ENCODE measurements at regions not wholly inside any gene's neighbourhood (a gene's known extent, or its start where the extent isn't known, plus 50 kb on each side); places are given as distances from the start of the nearest gene placed in this dataset.

DNA sequence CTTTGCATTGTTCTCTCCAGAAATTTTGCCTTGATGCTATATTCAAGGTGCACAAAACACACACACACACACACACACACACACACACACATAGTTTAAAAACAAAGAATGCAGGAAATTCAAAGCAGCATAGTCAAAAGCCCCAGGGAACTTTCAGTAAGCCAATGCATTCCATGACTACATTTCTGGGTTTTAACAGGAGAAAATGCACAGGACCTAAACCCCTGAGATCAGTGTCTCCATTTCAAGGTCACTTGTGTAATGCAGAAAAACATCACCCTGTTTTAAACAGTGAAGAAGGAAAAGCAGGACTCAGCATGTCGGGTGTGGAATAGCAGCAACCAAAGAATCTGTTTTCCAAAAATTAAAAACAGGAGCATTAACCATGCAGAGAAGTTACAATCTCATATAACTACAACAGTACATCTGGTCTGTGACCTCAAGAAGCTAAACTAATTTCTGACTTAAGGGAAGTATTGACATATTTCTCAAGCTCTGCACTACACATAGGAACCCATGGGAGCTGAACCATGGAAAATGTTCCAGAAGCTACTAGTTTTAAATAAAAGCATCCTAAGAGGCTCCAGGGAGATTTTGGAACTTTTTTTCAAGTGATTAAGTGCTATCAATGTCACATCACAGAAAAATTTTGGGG lies 296.7 kb downstream of the HINT1 start:
- TF ChIP-seq, protein P1, sequence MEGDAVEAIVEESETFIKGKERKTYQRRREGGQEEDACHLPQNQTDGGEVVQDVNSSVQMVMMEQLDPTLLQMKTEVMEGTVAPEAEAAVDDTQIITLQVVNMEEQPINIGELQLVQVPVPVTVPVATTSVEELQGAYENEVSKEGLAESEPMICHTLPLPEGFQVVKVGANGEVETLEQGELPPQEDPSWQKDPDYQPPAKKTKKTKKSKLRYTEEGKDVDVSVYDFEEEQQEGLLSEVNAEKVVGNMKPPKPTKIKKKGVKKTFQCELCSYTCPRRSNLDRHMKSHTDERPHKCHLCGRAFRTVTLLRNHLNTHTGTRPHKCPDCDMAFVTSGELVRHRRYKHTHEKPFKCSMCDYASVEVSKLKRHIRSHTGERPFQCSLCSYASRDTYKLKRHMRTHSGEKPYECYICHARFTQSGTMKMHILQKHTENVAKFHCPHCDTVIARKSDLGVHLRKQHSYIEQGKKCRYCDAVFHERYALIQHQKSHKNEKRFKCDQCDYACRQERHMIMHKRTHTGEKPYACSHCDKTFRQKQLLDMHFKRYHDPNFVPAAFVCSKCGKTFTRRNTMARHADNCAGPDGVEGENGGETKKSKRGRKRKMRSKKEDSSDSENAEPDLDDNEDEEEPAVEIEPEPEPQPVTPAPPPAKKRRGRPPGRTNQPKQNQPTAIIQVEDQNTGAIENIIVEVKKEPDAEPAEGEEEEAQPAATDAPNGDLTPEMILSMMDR (IDR thresholded peaks at IDR 0.05; ENCODE audit: control extremely low read depth in 1 of 3, insufficient read depth in 1 of 3, low read depth in 1 of 3, low read length in 3 of 3): no peak
- TF ChIP-seq EP300 (IDR thresholded peaks at IDR 0.05; ENCODE audit: borderline replicate concordance in 1 of 2, low read depth in 2 of 2, low read length in 2 of 2): no peak
- peak; percentile 62; the same call in 1 of the 2 replicates for TF ChIP-seq TEAD4 (IDR thresholded peaks at IDR 0.05; ENCODE audit: low read depth, low read length)
- TF ChIP-seq TAF1 (IDR thresholded peaks at IDR 0.05; ENCODE audit: low read depth, low read length): no peak
- TF ChIP-seq POLR2A (IDR thresholded peaks at IDR 0.05; ENCODE audit: control extremely low read depth in 1 of 2, low read depth in 2 of 2, low read length in 2 of 2): no peak
- no peak for TF ChIP-seq MAFK (IDR thresholded peaks at IDR 0.05; ENCODE audit: low read depth, low read length)
- TF ChIP-seq TCF12 (IDR thresholded peaks at IDR 0.05; ENCODE audit: low read depth, low read length): no peak
- no peak for TF ChIP-seq POLR2AphosphoS5 (IDR thresholded peaks at IDR 0.05; ENCODE audit: low read depth, low read length)
- TF ChIP-seq HDAC6 (IDR thresholded peaks at IDR 0.05; ENCODE audit: low read depth, low read length): no peak
- TF ChIP-seq CTBP2 (IDR thresholded peaks at IDR 0.05; ENCODE audit: borderline replicate concordance, insufficient read depth, insufficient read length, low read length): no peak
- TF ChIP-seq SUZ12 (IDR thresholded peaks at IDR 0.05; ENCODE audit: low read length): no peak

Measured in H1 (cell line).